GM21423 (cell line): ENCODE measurements at regions not wholly inside any gene's neighbourhood (a gene's known extent, or its start where the extent isn't known, plus 50 kb on each side); places are given as distances from the start of the nearest gene placed in this dataset.

Source experiments
- ATAC-seq: cut with Tn5 transposase; IDR thresholded peaks from one replicate; pipeline ENCODE4 v1.9.1; 2021; ENCODE audit warnings: mild to moderate bottlenecking, moderate library complexity; ENCODE audit not compliant: unreplicated experiment

GRCh38 chr2:105573910-105574655 lies 170.6 kb upstream of the NCK2 start:
- no peak for ATAC-seq

- ATAC-seq = no peak
Measured at GRCh38 chr2:105573490-105573889, 171.2 kb upstream of the NCK2 start.

- ATAC-seq = peak; percentile 67
Measured at GRCh38 chr2:105571445-105571987, 172.7 kb upstream of the FHL2 start.

GRCh38 chr2:105570757-105571156 lies 171.9 kb upstream of the FHL2 start:
- no peak for ATAC-seq

- no peak for ATAC-seq
Measured at GRCh38 chr2:105570326-105570725, 171.5 kb upstream of the FHL2 start.

- no peak for ATAC-seq
Measured at GRCh38 chr2:105569606-105570005, 170.8 kb upstream of the FHL2 start.

- ATAC-seq = no peak
Measured at GRCh38 chr2:105567996-105568494, 169.2 kb upstream of the FHL2 start.

- no peak for ATAC-seq
Measured at GRCh38 chr2:105563000-105563719, 164.3 kb upstream of the FHL2 start.

- no peak for ATAC-seq
Measured at GRCh38 chr2:105561401-105561800, 162.6 kb upstream of the FHL2 start.

GRCh38 chr2:105560157-105560556 lies 161.3 kb upstream of the FHL2 start:
- ATAC-seq = no peak

- ATAC-seq = no peak
Measured at GRCh38 chr2:105557021-105557920, 158.4 kb upstream of the FHL2 start.

GRCh38 chr2:105556366-105556765 lies 157.5 kb upstream of the FHL2 start:
- ATAC-seq = no peak

GRCh38 chr2:105554235-105554634 lies 155.4 kb upstream of the FHL2 start:
- no peak for ATAC-seq

- ATAC-seq = no peak
Measured at GRCh38 chr2:105553538-105554196, 154.8 kb upstream of the FHL2 start.

GRCh38 chr2:105546628-105546974 lies 147.8 kb upstream of the FHL2 start:
- ATAC-seq = no peak

- ATAC-seq = no peak
Measured at GRCh38 chr2:105545730-105546627, 147.1 kb upstream of the FHL2 start.

- ATAC-seq = no peak
Measured at GRCh38 chr2:105544591-105545377, 145.9 kb upstream of the FHL2 start.

GRCh38 chr2:105541189-105542050 lies 142.6 kb upstream of the FHL2 start:
- ATAC-seq = no peak
